Esophagus muscularis mucosa (tissue), 4 donors: ENCODE measurements at regions not wholly inside any gene's neighbourhood (a gene's known extent, or its start where the extent isn't known, plus 50 kb on each side); places are given as distances from the start of the nearest gene placed in this dataset.
A peak's percentile ranks its signal among the peaks of the same experiment; 100 is the strongest.

Experiments
- DNase-seq: peaks from one replicate; pipeline ENCODE4 v3.0.0-alpha.2; 2017; ENCODE audit errors: extremely low spot score
- H3K27ac ChIP-seq, 4 donors: fragments of 200-600 bp; sonication (generic); replicated peaks in 1 of 4; 1 replicate in 3 of 4; 2 replicates in 1 of 4; pipeline ENCODE4 v1.5.1; 2016 to 2019; ENCODE audit warnings: mild to moderate bottlenecking in 1 of 4
- H3K27me3 ChIP-seq, 4 donors: fragments of 200-600 bp; sonication (generic); one replicate each; pipeline versions ENCODE4 v1.5.1 to v1.6.0; 2016 to 2019
- H3K36me3 ChIP-seq, 4 donors: fragments of 200-600 bp; sonication (generic); one replicate each; pipeline ENCODE4 v1.5.1; 2016 to 2019
- H3K4me1 ChIP-seq, 4 donors: fragments of 200-600 bp; sonication (generic); one replicate each; pipeline ENCODE4 v1.5.1; 2016 to 2019
- H3K4me3 ChIP-seq, 4 donors: fragments of 200-600 bp; sonication (generic); 1 replicate in 2 of 4; 2 replicates in 2 of 4; pipeline ENCODE4 v1.5.1; 2016 to 2019; ENCODE audit warnings: mild to moderate bottlenecking in 4 of 4, moderate library complexity in 1 of 4
- H3K9me3 ChIP-seq, 4 donors: fragments of 200-600 bp; sonication (generic); 1 replicate in 3 of 4; 2 replicates in 1 of 4; pipeline ENCODE4 v1.5.1; 2016 to 2019
- EP300 ChIP-seq: sonication (generic); formaldehyde crosslinking; IDR thresholded peaks from one replicate; pipeline ENCODE4 v1.6.1; 2017; ENCODE audit warnings: antibody characterized with exemption
- POLR2A ChIP-seq: fragments of 450-650 bp; IDR thresholded peaks from one replicate; pipeline ENCODE4 v1.6.1; 2017; ENCODE audit warnings: antibody characterized with exemption, moderate library complexity, mild to moderate bottlenecking, low read depth
- POLR2AphosphoS5 ChIP-seq, 2 donors: sonication (generic); formaldehyde crosslinking; IDR thresholded peaks; one replicate each; pipeline ENCODE4 v1.6.1; 2017; ENCODE audit warnings: antibody characterized with exemption in 2 of 2
- WGBS: methylation state at CpG from one replicate; pipeline ENCODE4 v1.1.5; 2018; 5-methylcytosine and 5-hydroxymethylcytosine counted together
- intact Hi-C: fragments of 100-400 bp; cut with DNase I; formaldehyde crosslinking; loops from one replicate; pipeline ENCODE4 v1.15.1; 2023
- TF ChIP-seq, protein P1 (sequence below), 3 experiments: fragments of 200-600 bp in 2 of 3; fragments of 450-650 bp in 1 of 3; sonication (generic) in 2 of 3; IDR thresholded peaks; one replicate each; pipeline ENCODE4 v1.5.1; 2017 to 2019; ENCODE audit warnings: antibody characterized with exemption in 3 of 3, mild to moderate bottlenecking in 2 of 3, moderate library complexity in 1 of 3

DNA sequence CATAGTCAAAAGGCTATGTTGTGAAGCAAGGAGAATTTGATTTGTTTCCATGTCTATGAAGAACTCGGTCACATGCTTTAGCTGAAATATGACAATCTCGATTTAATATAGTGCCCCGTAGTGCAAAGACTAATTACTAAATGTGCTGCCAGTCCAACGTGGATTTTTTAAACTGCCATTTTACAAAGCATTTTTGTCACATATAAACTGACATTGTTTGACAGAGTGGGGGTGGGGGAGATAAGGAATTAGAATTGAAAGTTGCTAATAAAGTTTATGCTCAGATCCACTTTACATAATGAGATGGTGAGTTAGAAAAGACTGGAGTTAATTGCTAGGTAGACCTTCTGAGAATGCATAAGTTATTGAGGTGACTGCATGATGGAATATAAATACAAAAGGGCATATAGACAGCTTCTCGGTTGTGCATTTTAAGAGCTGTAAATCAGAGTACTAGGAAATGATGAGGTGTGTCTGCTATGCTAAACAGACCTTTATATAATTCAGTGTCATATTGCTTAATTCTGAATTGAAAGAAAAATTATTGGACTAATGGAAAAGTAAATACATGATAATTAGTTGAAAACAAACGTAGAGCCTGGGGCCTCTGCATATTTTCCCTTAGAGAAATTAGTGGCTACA lies 158.9 kb upstream of the MTNR1B start:
- intact Hi-C loops, result no loop called here
- no peaks in the 10 kb centered on the region for H3K9me3 ChIP-seq
- TF ChIP-seq POLR2AphosphoS5 (IDR thresholded peaks at IDR 0.05) (no peak), POLR2A (no peak), EP300 (no peak)
- TF ChIP-seq, protein P1, sequence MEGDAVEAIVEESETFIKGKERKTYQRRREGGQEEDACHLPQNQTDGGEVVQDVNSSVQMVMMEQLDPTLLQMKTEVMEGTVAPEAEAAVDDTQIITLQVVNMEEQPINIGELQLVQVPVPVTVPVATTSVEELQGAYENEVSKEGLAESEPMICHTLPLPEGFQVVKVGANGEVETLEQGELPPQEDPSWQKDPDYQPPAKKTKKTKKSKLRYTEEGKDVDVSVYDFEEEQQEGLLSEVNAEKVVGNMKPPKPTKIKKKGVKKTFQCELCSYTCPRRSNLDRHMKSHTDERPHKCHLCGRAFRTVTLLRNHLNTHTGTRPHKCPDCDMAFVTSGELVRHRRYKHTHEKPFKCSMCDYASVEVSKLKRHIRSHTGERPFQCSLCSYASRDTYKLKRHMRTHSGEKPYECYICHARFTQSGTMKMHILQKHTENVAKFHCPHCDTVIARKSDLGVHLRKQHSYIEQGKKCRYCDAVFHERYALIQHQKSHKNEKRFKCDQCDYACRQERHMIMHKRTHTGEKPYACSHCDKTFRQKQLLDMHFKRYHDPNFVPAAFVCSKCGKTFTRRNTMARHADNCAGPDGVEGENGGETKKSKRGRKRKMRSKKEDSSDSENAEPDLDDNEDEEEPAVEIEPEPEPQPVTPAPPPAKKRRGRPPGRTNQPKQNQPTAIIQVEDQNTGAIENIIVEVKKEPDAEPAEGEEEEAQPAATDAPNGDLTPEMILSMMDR (IDR thresholded peaks at IDR 0.05), result no peak
- no peak overlapping the region for H3K27ac ChIP-seq
- H3K4me1 ChIP-seq, result no peaks in the 10 kb centered on the region
- no peaks in the 10 kb centered on the region for H3K27me3 ChIP-seq
- WGBS, result 74% methylated on average over 6 of the region's 6 CpGs
- DNase-seq, result peak; percentile 7
- no peak overlapping the region for H3K4me3 ChIP-seq
- no peaks in the 10 kb centered on the region for H3K36me3 ChIP-seq

DNA sequence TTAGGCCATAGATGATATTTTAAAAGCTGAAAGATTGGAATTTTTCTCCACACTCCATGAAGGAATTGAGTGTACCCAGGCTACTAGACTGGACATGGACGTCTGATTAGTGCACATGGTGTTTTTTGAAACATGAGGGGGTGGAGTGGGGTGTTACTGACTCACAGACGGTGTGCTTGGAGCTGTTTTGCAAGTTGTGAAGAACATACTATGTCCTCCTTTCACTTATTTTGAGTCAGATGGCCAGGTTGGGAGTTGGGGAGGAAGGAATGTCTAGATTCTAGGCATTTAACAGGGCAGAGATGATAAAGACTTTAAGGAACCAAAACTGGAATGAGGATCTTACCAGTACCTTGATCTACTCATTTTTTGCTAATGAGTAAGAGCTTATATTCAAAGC lies 158.1 kb upstream of the MTNR1B start:
- intact Hi-C loops, result no loop called here
- H3K27me3 ChIP-seq, result no peaks in the 10 kb centered on the region
- no peak for TF ChIP-seq EP300
- no peak for TF ChIP-seq POLR2A
- no peak for TF ChIP-seq POLR2AphosphoS5 (IDR thresholded peaks at IDR 0.05)
- TF ChIP-seq, protein P1 (IDR thresholded peaks at IDR 0.05), result no peak
- peak; percentile 19 for DNase-seq
- H3K27ac ChIP-seq, result no peak overlapping the region
- H3K4me3 ChIP-seq, result no peak overlapping the region
- no peaks in the 10 kb centered on the region for H3K4me1 ChIP-seq
- H3K36me3 ChIP-seq, result no peaks in the 10 kb centered on the region
- H3K9me3 ChIP-seq, result no peaks in the 10 kb centered on the region
- 57% methylated on average over 2 of the region's 2 CpGs for WGBS

DNA sequence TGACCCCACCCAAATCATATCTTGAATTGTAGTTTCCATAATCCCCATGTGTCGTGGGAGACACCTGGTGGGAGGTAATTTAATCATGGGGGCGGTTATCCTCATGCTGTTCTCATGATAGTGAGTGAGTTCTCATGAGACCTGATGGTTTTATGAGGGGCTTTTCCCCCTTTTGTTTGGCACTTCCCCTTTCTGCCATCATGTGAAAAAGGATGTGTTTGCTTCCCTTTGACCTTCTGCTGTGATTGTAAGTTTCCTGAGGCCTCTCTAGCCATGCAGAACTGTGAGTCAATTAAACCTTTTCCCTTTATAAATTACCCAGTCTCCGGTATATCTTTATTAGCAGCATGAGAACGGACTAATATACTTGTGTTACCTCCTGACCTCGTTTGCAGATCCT lies 156.6 kb upstream of the MTNR1B start:
- intact Hi-C loops, result no loop called here
- no peaks in the 10 kb centered on the region for H3K36me3 ChIP-seq

DNA sequence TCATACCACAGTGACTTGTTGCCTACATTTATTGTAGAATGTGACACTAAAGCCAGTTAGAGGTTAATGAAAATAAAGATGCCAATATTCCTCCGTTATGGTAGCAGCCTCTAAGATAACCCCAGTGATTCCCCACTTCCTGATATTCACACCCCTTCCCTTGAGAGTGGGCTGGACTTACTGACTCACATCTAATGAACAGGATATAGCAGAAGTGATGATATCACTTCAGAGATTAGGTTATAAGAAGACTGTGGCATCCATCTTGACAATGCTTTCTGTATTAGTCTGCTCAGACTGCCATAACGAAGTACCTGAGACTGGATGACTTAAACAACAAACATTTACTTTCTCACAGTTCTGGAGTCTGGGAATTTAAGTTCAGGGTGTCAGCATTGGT lies 149.6 kb upstream of the MTNR1B start:
- H3K27me3 ChIP-seq, result no peaks in the 10 kb centered on the region
- no peak overlapping the region for H3K27ac ChIP-seq
- no peak for DNase-seq
- WGBS, result 83% methylated on average over 2 of the region's 2 CpGs
- H3K4me3 ChIP-seq, result no peak overlapping the region
- TF ChIP-seq, protein P1 (IDR thresholded peaks at IDR 0.05), result no peak
- TF ChIP-seq EP300, result no peak
- no peak for TF ChIP-seq POLR2A
- TF ChIP-seq POLR2AphosphoS5 (IDR thresholded peaks at IDR 0.05), result no peak
- no peaks in the 10 kb centered on the region for H3K9me3 ChIP-seq
- intact Hi-C loops, result no loop called here
- no peaks in the 10 kb centered on the region for H3K4me1 ChIP-seq
- no peaks in the 10 kb centered on the region for H3K36me3 ChIP-seq

More for the DNA sequence above, 156.6 kb upstream of the MTNR1B start:
- 89% methylated on average over 5 of the region's 5 CpGs for WGBS
- H3K4me1 ChIP-seq, result no peaks in the 10 kb centered on the region
- no peaks in the 10 kb centered on the region for H3K27me3 ChIP-seq
- no peak overlapping the region for H3K27ac ChIP-seq
- no peaks in the 10 kb centered on the region for H3K9me3 ChIP-seq
- DNase-seq, result no peak
- TF ChIP-seq POLR2AphosphoS5 (IDR thresholded peaks at IDR 0.05), result no peak
- H3K4me3 ChIP-seq, result no peak overlapping the region

DNA sequence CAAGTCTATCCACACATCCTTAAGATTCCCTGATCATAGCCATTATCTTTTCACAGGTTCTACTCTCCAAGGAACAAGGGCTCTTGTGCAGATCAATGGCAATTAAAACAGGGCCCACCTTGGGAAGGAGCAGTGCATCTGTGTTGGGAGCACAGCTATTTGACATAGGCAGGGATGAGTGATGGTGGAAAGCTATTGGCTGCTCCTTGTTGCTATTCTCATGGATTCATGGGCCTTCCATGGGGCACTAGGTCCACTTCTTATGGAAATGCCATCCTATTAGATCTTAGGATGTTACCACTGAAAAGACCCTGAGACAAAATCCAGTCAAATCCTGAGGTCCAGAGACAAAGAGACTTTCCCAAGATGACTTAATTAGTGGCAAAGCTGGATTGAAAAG lies 148.6 kb upstream of the MTNR1B start:
- intact Hi-C loops, result no loop called here
- Histone ChIP-seq H3K27ac (no peak overlapping the region), H3K9me3 (no peaks in the 10 kb centered on the region), H3K36me3 (no peaks in the 10 kb centered on the region), H3K27me3 (no peaks in the 10 kb centered on the region), H3K4me3 (no peak overlapping the region), H3K4me1 (peaks cover 0 to 2% (median 0%) of the 10 kb centered on the region in 4 donors)
- TF ChIP-seq POLR2A, result no peak
- no peak for TF ChIP-seq EP300
- TF ChIP-seq, protein P1 (IDR thresholded peaks at IDR 0.05), result no peak
- TF ChIP-seq POLR2AphosphoS5 (IDR thresholded peaks at IDR 0.05), result no peak
- no peak for DNase-seq
